Muscle of leg (tissue), 3 donors: ENCODE measurements at regions not wholly inside any gene's neighbourhood (a gene's known extent, or its start where the extent isn't known, plus 50 kb on each side); places are given as distances from the start of the nearest gene placed in this dataset.

Source experiments
- DNase-seq: peaks from one replicate; pipeline ENCODE4 v3.0.0; 2013
- H3K27ac ChIP-seq: one replicate; pipeline ENCODE4 v1.5.1; 2013; ENCODE audit warnings: mild to moderate bottlenecking, low read length, control low read depth
- H3K27me3 ChIP-seq: one replicate; pipeline ENCODE4 v1.6.1; 2013; ENCODE audit warnings: low read length; ENCODE audit not compliant: control insufficient read depth, insufficient read depth
- H3K36me3 ChIP-seq: one replicate; pipeline ENCODE4 v1.6.1; 2013; ENCODE audit warnings: low read length; ENCODE audit not compliant: control insufficient read depth, insufficient read depth
- H3K4me1 ChIP-seq: one replicate; pipeline ENCODE4 v1.6.1; 2013; ENCODE audit warnings: low read length; ENCODE audit not compliant: control insufficient read depth, insufficient read depth
- H3K4me3 ChIP-seq: one replicate; pipeline ENCODE4 v1.5.1; 2013; ENCODE audit warnings: low read length, control low read depth
- H3K9me3 ChIP-seq: replicated peaks from 2 replicates; pipeline ENCODE4 v1.6.1; 2013; ENCODE audit warnings: low read depth, low read length; ENCODE audit not compliant: control insufficient read depth
- WGBS: methylation state at CpG from one replicate; pipeline ENCODE4 v1.1.5; 2013; ENCODE audit warnings: missing lambda C conversion rate; ENCODE audit not compliant: insufficient coverage; 5-methylcytosine and 5-hydroxymethylcytosine counted together

DNA sequence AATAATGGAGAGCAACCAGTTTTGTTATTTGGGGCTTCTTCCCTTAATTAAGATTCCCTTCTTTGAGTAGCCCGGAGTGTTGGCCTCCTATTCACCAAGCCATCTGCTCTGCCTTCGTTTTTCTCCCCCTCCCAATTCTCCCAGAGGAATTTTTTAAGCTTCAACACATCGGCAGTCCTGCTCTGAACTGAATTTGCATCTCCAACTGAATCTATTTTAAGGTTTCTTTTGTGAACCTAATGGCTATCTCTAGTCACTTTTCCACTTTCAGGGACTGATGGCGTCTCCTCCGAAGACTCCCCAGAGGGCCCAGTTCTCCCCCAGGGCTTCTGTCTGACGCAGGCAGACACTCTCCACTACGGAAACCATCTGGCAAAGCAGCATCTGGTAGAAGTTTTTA, 280.2 kb downstream of the ADGRA3 start:
- no peak overlapping the region for H3K27ac ChIP-seq
- DNase-seq: peak; percentile 10
- no peaks in the 10 kb centered on the region for H3K36me3 ChIP-seq
- no peak overlapping the region for H3K4me3 ChIP-seq
- no peaks in the 10 kb centered on the region for H3K4me1 ChIP-seq
- WGBS: 24% methylated on average over 6 of the region's 7 CpGs
- peaks cover 3% of the 10 kb centered on the region for H3K27me3 ChIP-seq
- H3K9me3 ChIP-seq: no peaks in the 10 kb centered on the region

DNA sequence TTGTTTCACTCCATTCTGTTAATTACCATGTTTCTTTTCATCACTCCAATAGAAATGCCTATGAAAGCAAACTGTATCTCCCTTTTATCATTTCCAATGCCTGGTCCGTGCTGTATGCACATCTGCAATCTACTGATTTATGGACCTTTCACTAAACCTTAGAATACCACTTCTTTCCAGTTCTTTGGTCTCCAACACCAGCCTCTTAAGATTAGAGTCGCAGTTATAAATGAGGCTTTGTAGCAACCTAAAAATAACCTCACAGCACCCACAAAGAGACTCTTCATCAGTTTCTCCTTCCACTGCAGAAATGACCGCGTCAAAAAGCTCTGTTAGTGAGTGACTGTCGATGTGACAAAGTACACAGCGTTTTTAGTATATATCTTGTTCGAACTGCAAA, 282.6 kb downstream of the ADGRA3 start:
- H3K4me1 ChIP-seq: no peaks in the 10 kb centered on the region
- H3K27ac ChIP-seq: no peak overlapping the region
- H3K27me3 ChIP-seq: peaks cover 3% of the 10 kb centered on the region
- WGBS: 76% methylated on average over 5 of the region's 7 CpGs
- H3K9me3 ChIP-seq: no peaks in the 10 kb centered on the region
- H3K36me3 ChIP-seq: no peaks in the 10 kb centered on the region
- no peak overlapping the region for H3K4me3 ChIP-seq
- no peak for DNase-seq

DNA sequence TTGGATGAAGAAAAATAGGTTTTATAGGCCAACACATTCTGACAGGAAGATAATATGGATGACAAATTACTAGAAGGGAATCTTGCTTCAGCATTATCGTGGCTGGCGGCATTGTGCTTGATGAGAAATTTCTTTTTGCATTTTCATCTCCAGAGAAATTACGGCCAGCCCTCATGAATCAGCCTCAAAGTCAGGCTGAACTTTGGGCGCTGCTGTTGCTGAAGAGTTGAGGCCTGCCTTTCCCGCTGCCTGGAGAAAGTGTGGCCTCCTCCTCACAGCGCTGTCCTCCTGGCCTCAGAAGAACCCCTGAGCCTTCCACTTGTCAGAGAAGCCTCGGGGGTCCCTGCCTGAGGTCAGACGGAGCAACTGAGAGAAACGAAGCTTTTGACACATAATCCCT, 272.4 kb upstream of the KCNIP4 start:
- no peak for DNase-seq
- Histone ChIP-seq H3K27me3 (no peaks in the 10 kb centered on the region), H3K9me3 (no peaks in the 10 kb centered on the region), H3K27ac (no peak overlapping the region), H3K4me3 (no peak overlapping the region), H3K4me1 (no peaks in the 10 kb centered on the region), H3K36me3 (no peaks in the 10 kb centered on the region)
- WGBS: 80% methylated on average over 6 of the region's 9 CpGs

DNA sequence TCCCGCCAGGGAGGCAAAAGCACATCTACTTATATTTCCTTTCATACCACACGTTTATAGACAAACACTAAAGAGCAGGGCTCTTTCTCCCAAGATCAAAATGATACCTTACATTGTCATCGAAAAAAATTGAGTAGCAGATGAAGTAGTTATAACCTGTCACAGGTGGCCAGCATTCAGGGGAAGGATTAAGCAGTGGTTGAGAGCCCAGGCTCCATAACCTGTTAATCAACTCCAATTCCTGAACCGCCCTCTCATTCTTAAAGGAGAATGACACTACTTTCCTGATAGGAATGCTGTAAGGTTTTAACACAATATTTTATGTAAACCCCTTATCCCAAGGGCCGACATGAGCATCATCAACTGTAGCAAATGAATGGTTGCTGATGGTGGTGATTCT, 268.9 kb upstream of the KCNIP4 start:
- Histone ChIP-seq H3K9me3 (no peaks in the 10 kb centered on the region), H3K27me3 (no peaks in the 10 kb centered on the region), H3K4me1 (no peaks in the 10 kb centered on the region), H3K36me3 (no peaks in the 10 kb centered on the region), H3K4me3 (no peak overlapping the region), H3K27ac (no peak overlapping the region)
- WGBS: 69% methylated on average over 2 of the region's 5 CpGs
- no peak for DNase-seq

DNA sequence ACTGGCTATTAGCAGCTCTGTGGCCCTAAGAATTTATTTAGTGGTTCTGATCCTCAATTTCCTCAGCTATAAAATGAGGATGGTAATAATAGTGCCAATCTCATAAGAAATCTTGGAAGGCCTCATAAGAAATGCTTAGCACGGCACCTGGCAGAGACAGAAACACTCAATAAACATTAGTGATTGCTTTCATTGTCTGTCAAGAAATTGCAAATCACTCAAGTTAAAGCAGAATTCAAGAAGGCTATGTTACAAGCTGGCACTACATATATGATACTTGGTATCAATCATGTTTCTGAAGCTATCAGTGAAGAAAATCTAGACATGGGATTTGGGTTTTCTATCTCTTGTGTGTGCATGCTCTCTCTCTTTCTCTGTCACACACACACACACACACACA, 267.7 kb upstream of the KCNIP4 start:
- WGBS: no CpG with 5 or more reads among the region's 1 CpG
- no peak for DNase-seq
- no peaks in the 10 kb centered on the region for H3K4me1 ChIP-seq

DNA sequence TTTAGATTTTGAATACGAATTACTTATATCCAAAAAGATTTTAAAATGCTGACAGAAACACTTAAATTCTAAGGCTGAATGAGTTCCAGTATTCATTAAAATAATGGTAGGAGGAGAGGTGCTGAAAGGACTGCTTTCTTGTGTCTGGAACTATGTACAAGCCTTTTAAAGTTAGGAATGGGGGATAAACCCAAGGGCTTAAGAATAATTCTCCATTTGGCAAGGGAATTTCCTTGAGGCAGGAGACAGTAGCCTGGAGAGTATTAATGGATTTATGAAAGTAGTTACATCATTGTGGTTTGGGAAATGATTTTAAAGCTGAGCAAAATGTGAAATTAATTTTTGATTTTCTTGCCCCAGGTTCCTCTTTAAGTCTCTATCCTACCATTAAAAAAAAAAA, 266.5 kb upstream of the KCNIP4 start:
- no peak overlapping the region for H3K4me3 ChIP-seq
- H3K9me3 ChIP-seq: no peaks in the 10 kb centered on the region
- no peaks in the 10 kb centered on the region for H3K4me1 ChIP-seq
- whole genome bisulfite sequencing: no CpG with 5 or more reads among the region's 1 CpG
- no peaks in the 10 kb centered on the region for H3K27me3 ChIP-seq
- H3K27ac ChIP-seq: no peak overlapping the region
- H3K36me3 ChIP-seq: no peaks in the 10 kb centered on the region
- peak; percentile 83 for DNase-seq

More for the DNA sequence above, 267.7 kb upstream of the KCNIP4 start:
- H3K36me3 ChIP-seq: no peaks in the 10 kb centered on the region
- no peak overlapping the region for H3K27ac ChIP-seq
- no peaks in the 10 kb centered on the region for H3K27me3 ChIP-seq
- H3K4me3 ChIP-seq: no peak overlapping the region
- H3K9me3 ChIP-seq: no peaks in the 10 kb centered on the region

DNA sequence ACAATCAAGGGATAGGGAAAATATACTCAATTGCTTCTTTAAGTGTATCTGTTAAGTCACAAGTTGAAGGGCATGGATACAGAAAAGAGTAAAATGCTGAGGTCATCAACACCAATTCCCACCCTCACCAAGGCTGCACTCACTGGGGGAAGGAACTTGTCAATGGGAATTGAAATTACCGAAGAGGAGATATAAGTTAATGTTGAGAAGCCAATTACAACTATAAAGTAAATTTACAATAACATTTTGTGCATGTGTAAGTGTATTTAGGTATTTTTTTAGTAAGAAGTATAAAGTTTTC, 255.1 kb upstream of the KCNIP4 start:
- Histone ChIP-seq H3K4me3 (no peak overlapping the region), H3K27ac (no peak overlapping the region)
- no peak for DNase-seq

DNA sequence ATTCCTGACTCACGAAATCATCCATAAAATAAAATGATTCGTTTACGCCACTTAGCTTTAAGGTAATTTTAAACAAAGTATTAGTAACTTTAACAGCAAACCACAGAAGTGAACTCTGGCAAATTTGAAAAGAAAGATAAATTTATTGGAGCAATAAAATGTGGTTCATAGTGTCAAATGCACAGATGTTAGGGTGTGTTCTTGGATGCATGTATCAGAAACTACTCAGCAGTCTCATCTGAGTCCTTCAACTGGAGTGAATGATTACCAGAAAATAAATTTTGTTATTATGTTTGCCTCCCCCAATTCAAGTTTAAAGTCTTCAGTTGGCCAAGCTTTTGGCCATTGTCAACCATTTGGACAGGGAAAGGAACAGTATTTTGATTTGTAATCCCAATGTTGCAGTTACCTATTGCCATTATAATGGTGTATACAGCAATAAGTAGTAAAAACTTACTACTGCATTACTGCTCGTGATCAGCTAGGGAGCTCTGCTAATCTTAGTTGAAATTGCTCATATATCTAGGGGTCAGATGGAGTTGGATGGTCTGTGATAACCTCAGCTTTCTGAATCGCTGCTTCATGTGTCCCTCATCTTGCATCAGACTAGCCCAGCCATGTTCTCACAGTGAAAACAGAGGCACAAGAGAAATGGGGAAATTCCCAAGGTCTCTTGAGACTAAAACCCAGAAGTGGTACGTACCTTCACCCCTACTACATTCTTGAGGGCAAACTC, 254.6 kb upstream of the KCNIP4 start:
- Histone ChIP-seq H3K27me3 (no peaks in the 10 kb centered on the region), H3K4me3 (no peak overlapping the region)
- WGBS: no CpG with 5 or more reads among the region's 6 CpGs

More for the DNA sequence above, 255.1 kb upstream of the KCNIP4 start:
- no CpG with 5 or more reads among the region's 1 CpG for WGBS
- Histone ChIP-seq H3K36me3 (no peaks in the 10 kb centered on the region), H3K9me3 (no peaks in the 10 kb centered on the region), H3K4me1 (no peaks in the 10 kb centered on the region), H3K27me3 (no peaks in the 10 kb centered on the region)

DNA sequence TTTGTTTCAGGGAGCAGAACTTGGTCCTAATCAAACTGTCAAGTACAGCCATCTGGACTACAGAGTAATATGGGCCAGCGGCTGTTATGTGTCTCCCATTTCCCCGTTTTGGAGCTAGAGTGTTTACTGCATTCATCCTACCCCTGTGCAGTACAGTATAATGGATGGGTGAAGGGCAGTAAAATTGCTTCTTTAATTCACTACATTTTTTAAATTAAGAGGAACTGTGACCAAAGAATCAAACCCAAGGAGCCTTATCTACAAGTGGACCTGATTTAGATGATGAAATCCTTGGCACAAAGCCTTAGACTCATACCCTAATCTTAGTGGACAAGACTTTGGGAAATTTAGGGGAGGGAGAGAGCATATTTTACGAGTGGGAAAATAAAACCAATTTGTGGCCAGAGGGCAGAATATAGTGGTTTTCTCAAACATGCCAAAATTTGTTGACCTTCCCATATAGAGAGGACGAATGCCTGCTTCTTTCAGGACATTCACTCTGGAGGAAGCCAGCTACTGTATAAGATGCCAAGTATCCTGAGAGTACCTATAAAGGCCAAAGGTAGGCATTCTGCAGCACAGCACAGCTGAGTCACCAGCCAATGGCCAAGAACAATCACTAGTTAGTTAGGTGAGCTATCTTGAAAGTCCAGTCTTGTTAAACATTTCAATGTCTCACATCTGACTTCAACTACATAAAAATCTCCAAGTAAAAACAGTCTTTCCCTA, 253.8 kb upstream of the KCNIP4 start:
- Histone ChIP-seq H3K4me3 (no peak overlapping the region), H3K36me3 (no peaks in the 10 kb centered on the region), H3K4me1 (no peaks in the 10 kb centered on the region), H3K27me3 (no peaks in the 10 kb centered on the region), H3K9me3 (no peaks in the 10 kb centered on the region), H3K27ac (no peak overlapping the region)
- peak; percentile 31 for DNase-seq
- 50% methylated on average over 2 of the region's 4 CpGs for WGBS

More for the DNA sequence above, 254.6 kb upstream of the KCNIP4 start:
- Histone ChIP-seq H3K4me1 (no peaks in the 10 kb centered on the region), H3K36me3 (no peaks in the 10 kb centered on the region), H3K27ac (no peak overlapping the region), H3K9me3 (no peaks in the 10 kb centered on the region)
- peak; percentile 78 for DNase-seq

DNA sequence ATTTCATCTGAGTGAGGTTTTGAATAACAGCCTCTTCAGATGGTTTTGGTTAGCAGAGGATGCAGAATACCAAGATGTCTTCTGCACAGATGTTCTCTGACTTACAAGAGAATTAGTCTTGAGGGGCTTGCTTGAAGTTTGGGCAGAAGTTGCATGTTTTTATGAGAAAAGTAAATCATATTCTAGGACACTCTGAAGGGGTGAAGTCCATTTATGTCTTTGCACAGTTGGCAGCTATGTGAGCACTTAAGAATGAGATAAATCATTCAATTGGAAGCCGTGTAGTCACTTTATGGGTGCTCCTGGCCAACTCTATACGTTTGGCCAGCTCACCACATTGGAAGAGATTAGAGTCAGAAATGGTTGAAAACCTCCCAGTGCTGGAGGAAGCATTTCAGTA, 252.7 kb upstream of the KCNIP4 start:
- Histone ChIP-seq H3K9me3 (no peaks in the 10 kb centered on the region), H3K27me3 (no peaks in the 10 kb centered on the region), H3K36me3 (no peaks in the 10 kb centered on the region), H3K4me1 (no peaks in the 10 kb centered on the region), H3K27ac (no peak overlapping the region), H3K4me3 (no peak overlapping the region)
- peak; percentile 64 for DNase-seq
- WGBS: 0% methylated on average over 2 of the region's 2 CpGs
